ENCODE measurements at regions not wholly inside any gene's neighbourhood (a gene's known extent, or its start where the extent isn't known, plus 50 kb on each side); places are given as distances from the start of the nearest gene placed in this dataset.

GRCh38 chr4:136194962-136195361 lies 1337.3 kb downstream of the PCDH18 start:
- no peaks in the 10 kb centered on the region for H3K9me2 ChIP-seq (replicated peaks; ENCODE audit: insufficient read depth, low read length)
- no peaks in the 10 kb centered on the region for H4K20me1 ChIP-seq (ENCODE audit: low read depth, low read length)
- TF ChIP-seq EZH2phosphoT487 (conservative IDR thresholded peaks at IDR 0.05; ENCODE audit: low read length) (no peak), CTCF (IDR thresholded peaks at IDR 0.05; ENCODE audit: insufficient read depth, low read length, poor library complexity, severe bottlenecking) (no peak)
- H3K27ac ChIP-seq (ENCODE audit: low read depth, low read length), result no peak overlapping the region
- H3K9ac ChIP-seq (ENCODE audit: low read length), result no peak overlapping the region
- H3K79me2 ChIP-seq (ENCODE audit: insufficient read depth, low read length), result no peaks in the 10 kb centered on the region
- no peaks in the 10 kb centered on the region for H3K9me3 ChIP-seq (ENCODE audit: insufficient read depth, low read length)
- no peaks in the 10 kb centered on the region for H3K36me3 ChIP-seq (ENCODE audit: low read length)
- no peaks in the 10 kb centered on the region for H3K27me3 ChIP-seq (ENCODE audit: low read length)
- H3F3A ChIP-seq (ENCODE audit: insufficient read depth), result no peaks in the 10 kb centered on the region
- H2AFZ ChIP-seq (ENCODE audit: low read depth, low read length, severe bottlenecking), result no peak overlapping the region
- no peak overlapping the region for H3K4me3 ChIP-seq (ENCODE audit: insufficient read depth, low read length, poor library complexity, severe bottlenecking)
- no peak overlapping the region for H3K4me2 ChIP-seq (ENCODE audit: low read depth, low read length, poor library complexity, severe bottlenecking)

GRCh38 chr4:136186650-136187049 lies 1345.6 kb downstream of the PCDH18 start:
- Histone ChIP-seq H2AFZ (ENCODE audit: low read depth, low read length, severe bottlenecking) (no peak overlapping the region), H3K27me3 (ENCODE audit: low read length) (no peaks in the 10 kb centered on the region), H3K4me2 (ENCODE audit: low read depth, low read length, poor library complexity, severe bottlenecking) (no peak overlapping the region), H3F3A (ENCODE audit: insufficient read depth) (no peaks in the 10 kb centered on the region), H3K9me2 (replicated peaks; ENCODE audit: insufficient read depth, low read length) (no peaks in the 10 kb centered on the region), H3K27ac (ENCODE audit: low read depth, low read length) (no peak overlapping the region), H4K20me1 (ENCODE audit: low read depth, low read length) (no peaks in the 10 kb centered on the region), H3K79me2 (ENCODE audit: insufficient read depth, low read length) (no peaks in the 10 kb centered on the region), H3K4me3 (ENCODE audit: insufficient read depth, low read length, poor library complexity, severe bottlenecking) (no peak overlapping the region), H3K36me3 (ENCODE audit: low read length) (no peaks in the 10 kb centered on the region), H3K9me3 (ENCODE audit: insufficient read depth, low read length) (no peaks in the 10 kb centered on the region), H3K9ac (ENCODE audit: low read length) (no peak overlapping the region)
- no peak for TF ChIP-seq EZH2phosphoT487 (conservative IDR thresholded peaks at IDR 0.05; ENCODE audit: low read length)
- TF ChIP-seq CTCF (IDR thresholded peaks at IDR 0.05; ENCODE audit: insufficient read depth, low read length, poor library complexity, severe bottlenecking), result no peak

- Histone ChIP-seq H2AFZ (ENCODE audit: low read depth, low read length, severe bottlenecking) (no peak overlapping the region), H3K27me3 (ENCODE audit: low read length) (no peaks in the 10 kb centered on the region), H3K36me3 (ENCODE audit: low read length) (no peaks in the 10 kb centered on the region), H3K9me3 (ENCODE audit: insufficient read depth, low read length) (no peaks in the 10 kb centered on the region), H3K9me2 (replicated peaks; ENCODE audit: insufficient read depth, low read length) (no peaks in the 10 kb centered on the region), H3K9ac (ENCODE audit: low read length) (no peak overlapping the region), H3K27ac (ENCODE audit: low read depth, low read length) (no peak overlapping the region), H3K4me3 (ENCODE audit: insufficient read depth, low read length, poor library complexity, severe bottlenecking) (no peak overlapping the region), H3F3A (ENCODE audit: insufficient read depth) (no peaks in the 10 kb centered on the region), H4K20me1 (ENCODE audit: low read depth, low read length) (no peaks in the 10 kb centered on the region), H3K4me2 (ENCODE audit: low read depth, low read length, poor library complexity, severe bottlenecking) (no peak overlapping the region), H3K79me2 (ENCODE audit: insufficient read depth, low read length) (no peaks in the 10 kb centered on the region)
- TF ChIP-seq CTCF (IDR thresholded peaks at IDR 0.05; ENCODE audit: insufficient read depth, low read length, poor library complexity, severe bottlenecking) (no peak), EZH2phosphoT487 (conservative IDR thresholded peaks at IDR 0.05; ENCODE audit: low read length) (no peak)
These were observed 1348.8 kb downstream of the PCDH18 start for GRCh38 chr4:136183513-136183912.

Data from SU-DHL-6 (cell line).